Thoracic aorta (tissue), 2 donors: ENCODE measurements at regions not wholly inside any gene's neighbourhood (a gene's known extent, or its start where the extent isn't known, plus 50 kb on each side); places are given as distances from the start of the nearest gene placed in this dataset.

Experiments used
- ATAC-seq: fragments of 150-250 bp; one replicate; pipeline ENCODE4 v1.8.0; 2017; ENCODE audit warnings: low read depth; ENCODE audit not compliant: insufficient number of reproducible peaks, low FRiP score
- DNase-seq: peaks from one replicate; pipeline ENCODE4 v3.0.0-alpha.2; 2020; ENCODE audit warnings: low spot score
- H3K27ac ChIP-seq, 2 donors: fragments of 200-600 bp; sonication (generic); 1 replicate in 1 of 2; 2 replicates in 1 of 2; pipeline ENCODE4 v1.5.1; 2016; ENCODE audit warnings: mild to moderate bottlenecking in 2 of 2, moderate library complexity in 2 of 2
- H3K27me3 ChIP-seq: fragments of 200-600 bp; sonication (generic); replicated peaks from 2 replicates; pipeline ENCODE4 v1.6.0; 2016; ENCODE audit warnings: mild to moderate bottlenecking; ENCODE audit not compliant: insufficient read depth
- H3K36me3 ChIP-seq: fragments of 200-600 bp; sonication (generic); one replicate; pipeline ENCODE4 v1.5.1; 2016
- H3K4me1 ChIP-seq, 2 donors: fragments of 200-600 bp; sonication (generic); 1 replicate in 1 of 2; 2 replicates in 1 of 2; pipeline versions ENCODE4 v1.5.1 to v1.6.0; 2016; ENCODE audit warnings: low read depth in 2 of 2, mild to moderate bottlenecking in 1 of 2; ENCODE audit not compliant: control insufficient read depth in 1 of 2
- H3K4me3 ChIP-seq: fragments of 200-600 bp; sonication (generic); 2 replicates; pipeline ENCODE4 v1.5.1; 2016; ENCODE audit warnings: mild to moderate bottlenecking
- H3K9me3 ChIP-seq: fragments of 200-600 bp; sonication (generic); 2 replicates; pipeline ENCODE4 v1.5.1; 2016
- CTCF ChIP-seq: fragments of 200-600 bp; sonication (generic); IDR thresholded peaks from one replicate; pipeline ENCODE4 v1.5.1; 2019; ENCODE audit warnings: antibody characterized with exemption

DNA sequence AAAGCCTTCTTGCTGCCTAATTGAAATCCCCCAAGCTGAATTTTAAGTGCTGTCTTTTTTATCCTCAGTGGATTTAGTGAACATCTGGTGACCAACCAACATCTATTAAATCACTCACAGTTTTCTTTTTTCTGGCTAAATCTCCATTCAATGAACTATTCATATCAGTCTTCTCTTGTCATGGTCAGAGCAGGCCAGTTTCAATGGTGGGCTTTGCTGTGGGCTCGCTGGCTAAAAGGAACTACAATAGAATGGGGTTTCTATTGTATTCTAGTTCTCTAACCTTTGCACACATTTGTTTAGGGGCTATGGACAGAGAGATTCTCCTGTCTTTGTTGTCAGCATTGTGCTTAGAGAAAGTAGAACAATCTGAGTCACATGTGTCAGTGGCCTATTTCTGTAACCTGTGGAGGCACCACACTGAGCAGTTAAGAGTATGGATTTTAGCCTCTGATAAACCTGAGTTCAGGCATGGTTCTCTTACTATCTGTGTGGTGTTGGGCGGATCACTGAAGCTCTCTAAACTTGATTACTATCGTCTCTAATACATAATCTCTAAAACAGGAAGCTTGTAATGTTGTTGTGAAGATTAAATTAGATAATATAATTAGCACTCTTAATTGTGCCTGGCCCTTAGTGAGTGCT, 94.2 kb upstream of the CADM1 start:
- no peak for ATAC-seq
- no peaks in the 10 kb centered on the region for H3K9me3 ChIP-seq
- no peaks in the 10 kb centered on the region for H3K36me3 ChIP-seq
- H3K4me3 ChIP-seq: no peak overlapping the region
- H3K4me1 ChIP-seq: no peaks in the 10 kb centered on the region
- H3K27me3 ChIP-seq: no peaks in the 10 kb centered on the region
- no peak for TF ChIP-seq CTCF
- H3K27ac ChIP-seq: no peak overlapping the region
- DNase-seq: no peak

DNA sequence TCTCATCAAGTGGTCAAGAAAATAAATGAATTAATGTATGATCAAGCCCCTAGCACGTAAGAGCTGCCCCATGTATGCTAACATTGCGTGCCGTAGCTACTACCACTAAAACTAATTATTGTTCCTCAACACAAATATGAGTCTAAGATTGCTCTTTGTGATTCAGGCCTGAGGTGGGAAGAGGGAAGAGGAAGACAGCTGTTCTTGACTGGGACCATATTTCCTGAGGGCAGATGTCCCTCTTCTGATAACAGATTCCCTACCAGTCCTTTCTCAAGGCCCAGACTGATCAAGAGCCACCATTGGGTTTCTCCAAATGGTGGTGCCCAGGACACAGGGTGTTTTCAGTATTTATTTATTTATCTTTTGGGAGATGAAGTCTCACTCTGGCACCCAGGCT, 87.2 kb upstream of the CADM1 start:
- Histone ChIP-seq H3K36me3 (no peaks in the 10 kb centered on the region), H3K4me3 (no peak overlapping the region), H3K4me1 (no peaks in the 10 kb centered on the region), H3K27ac (no peak overlapping the region), H3K27me3 (no peaks in the 10 kb centered on the region), H3K9me3 (peaks cover 5% of the 10 kb centered on the region)
- TF ChIP-seq CTCF: no peak
- ATAC-seq (no peak), DNase-seq (no peak)

GRCh38 chr11:115590254-115590653, 86.0 kb upstream of the CADM1 start:
- no peak overlapping the region for H3K4me3 ChIP-seq
- no peak for ATAC-seq
- H3K27ac ChIP-seq: no peak overlapping the region
- no peaks in the 10 kb centered on the region for H3K36me3 ChIP-seq
- H3K27me3 ChIP-seq: no peaks in the 10 kb centered on the region
- peaks cover 5% of the 10 kb centered on the region for H3K9me3 ChIP-seq
- H3K4me1 ChIP-seq: no peaks in the 10 kb centered on the region
- DNase-seq: no peak
- TF ChIP-seq CTCF: no peak

- Histone ChIP-seq H3K27ac (no peak overlapping the region), H3K27me3 (no peaks in the 10 kb centered on the region), H3K9me3 (peaks cover 5% of the 10 kb centered on the region), H3K4me3 (no peak overlapping the region), H3K36me3 (no peaks in the 10 kb centered on the region), H3K4me1 (no peaks in the 10 kb centered on the region)
- ATAC-seq: no peak
- DNase-seq: no peak
- TF ChIP-seq CTCF: no peak
Observed at GRCh38 chr11:115587718-115588342, 83.6 kb upstream of the CADM1 start.

GRCh38 chr11:115585361-115586024, 81.3 kb upstream of the CADM1 start:
- ATAC-seq: no peak
- H3K27ac ChIP-seq: no peak overlapping the region

More at GRCh38 chr11:115585361-115586024, 81.3 kb upstream of the CADM1 start:
- Histone ChIP-seq H3K27me3 (no peaks in the 10 kb centered on the region), H3K4me1 (no peaks in the 10 kb centered on the region), H3K9me3 (peaks cover 5% of the 10 kb centered on the region), H3K4me3 (no peak overlapping the region), H3K36me3 (no peaks in the 10 kb centered on the region)
- TF ChIP-seq CTCF: no peak
- no peak for DNase-seq
